ENCODE measurements at regions not wholly inside any gene's neighbourhood (a gene's known extent, or its start where the extent isn't known, plus 50 kb on each side); places are given as distances from the start of the nearest gene placed in this dataset.

DNA sequence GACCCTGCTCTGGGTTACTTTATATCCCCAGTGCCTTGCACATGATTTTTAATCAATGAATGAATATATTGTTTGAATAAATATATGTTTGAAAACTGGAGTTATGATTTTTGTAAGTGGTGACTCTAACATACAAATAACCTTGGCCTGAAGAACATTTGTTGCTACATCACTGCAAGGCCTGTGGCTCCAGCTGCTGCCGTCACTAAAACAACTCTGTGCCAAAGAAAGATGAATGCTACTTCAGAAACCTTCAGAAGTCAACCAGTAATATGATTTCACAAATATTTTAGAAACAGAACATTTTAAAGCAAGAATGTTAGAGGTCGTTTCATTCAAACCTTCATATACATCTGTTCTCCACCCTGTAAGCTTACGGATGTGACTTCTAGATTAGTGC is 60.6 kb upstream of the SEC16B start:
- ChIA-PET CTCF (no interaction called here), POLR2A (ENCODE audit: low non-redundant PET) (no interaction called here)
- DNase-seq (ENCODE audit: low spot score): no peak
- no peak overlapping the region for H3K27ac ChIP-seq
- TF ChIP-seq, protein P1, sequence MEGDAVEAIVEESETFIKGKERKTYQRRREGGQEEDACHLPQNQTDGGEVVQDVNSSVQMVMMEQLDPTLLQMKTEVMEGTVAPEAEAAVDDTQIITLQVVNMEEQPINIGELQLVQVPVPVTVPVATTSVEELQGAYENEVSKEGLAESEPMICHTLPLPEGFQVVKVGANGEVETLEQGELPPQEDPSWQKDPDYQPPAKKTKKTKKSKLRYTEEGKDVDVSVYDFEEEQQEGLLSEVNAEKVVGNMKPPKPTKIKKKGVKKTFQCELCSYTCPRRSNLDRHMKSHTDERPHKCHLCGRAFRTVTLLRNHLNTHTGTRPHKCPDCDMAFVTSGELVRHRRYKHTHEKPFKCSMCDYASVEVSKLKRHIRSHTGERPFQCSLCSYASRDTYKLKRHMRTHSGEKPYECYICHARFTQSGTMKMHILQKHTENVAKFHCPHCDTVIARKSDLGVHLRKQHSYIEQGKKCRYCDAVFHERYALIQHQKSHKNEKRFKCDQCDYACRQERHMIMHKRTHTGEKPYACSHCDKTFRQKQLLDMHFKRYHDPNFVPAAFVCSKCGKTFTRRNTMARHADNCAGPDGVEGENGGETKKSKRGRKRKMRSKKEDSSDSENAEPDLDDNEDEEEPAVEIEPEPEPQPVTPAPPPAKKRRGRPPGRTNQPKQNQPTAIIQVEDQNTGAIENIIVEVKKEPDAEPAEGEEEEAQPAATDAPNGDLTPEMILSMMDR (conservative IDR thresholded peaks at IDR 0.05; ENCODE audit: low read depth): no peak

DNA sequence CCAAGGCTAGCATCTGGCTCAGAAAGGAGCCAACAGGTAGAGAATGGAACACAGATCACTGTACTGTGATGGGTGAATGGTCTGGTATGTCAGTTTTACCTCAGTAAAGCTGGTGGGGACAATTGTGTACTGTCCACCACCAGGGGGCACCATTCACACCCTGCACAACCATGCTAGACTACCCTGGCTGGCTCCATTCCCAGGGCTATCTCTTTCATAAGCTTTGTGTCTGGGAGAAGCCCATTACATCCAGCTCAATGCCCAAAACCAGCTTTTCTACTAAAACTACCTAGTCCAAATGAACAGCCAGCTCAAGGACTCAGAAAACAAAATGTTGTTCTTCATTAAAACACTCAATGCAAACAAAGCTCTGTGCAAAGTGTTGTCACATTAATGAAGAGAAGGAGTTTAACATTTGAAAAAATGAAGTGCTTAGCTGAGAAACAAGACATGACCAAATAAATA is 62.0 kb upstream of the RASAL2 start:
- ChIA-PET CTCF (interaction anchor here (0.6 to 1.8 kb wide), 15 partner anchors 8 to 1460 kb away, joined by 3 to 12 read pairs (median 3); no protein-coding TSS in a partner anchor), POLR2A (ENCODE audit: low non-redundant PET) (no interaction called here)
- no peak overlapping the region for H3K27ac ChIP-seq
- peak; percentile 70 for DNase-seq (ENCODE audit: low spot score)
- TF ChIP-seq, protein P1 (conservative IDR thresholded peaks at IDR 0.05; ENCODE audit: low read depth): peak; percentile 61

GRCh38 chr1:178033019-178033418 is 60.9 kb upstream of the RASAL2 start:
- TF ChIP-seq, protein P1 (conservative IDR thresholded peaks at IDR 0.05; ENCODE audit: low read depth): no peak
- ChIA-PET POLR2A (ENCODE audit: low non-redundant PET) (no interaction called here), CTCF (interaction anchor here (1.2 to 1.8 kb wide), 3 partner anchors 15 to 267 kb away, joined by 3 to 12 read pairs (median 9); no protein-coding TSS in a partner anchor)
- no peak overlapping the region for H3K27ac ChIP-seq
- no peak for DNase-seq (ENCODE audit: low spot score)

DNA sequence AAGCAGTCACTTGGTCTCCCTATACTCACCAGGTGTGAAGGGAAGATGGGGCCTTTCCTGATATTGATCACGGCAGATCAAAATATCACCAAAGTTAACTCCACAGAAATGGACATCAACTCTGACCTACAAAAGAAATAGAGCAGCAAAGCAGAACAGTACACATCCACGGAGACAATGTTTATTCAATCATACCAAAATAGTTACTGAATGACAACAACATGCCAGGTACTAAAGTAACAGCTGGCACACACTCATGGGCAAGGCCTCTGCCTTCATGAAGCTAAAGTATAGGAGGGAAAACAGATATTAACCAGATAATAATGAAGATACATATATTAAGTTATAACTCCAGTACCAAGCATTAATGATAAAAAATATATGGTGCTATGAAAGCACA is 59.2 kb upstream of the RASAL2 start:
- POLR2A ChIA-PET (ENCODE audit: low non-redundant PET): no interaction called here
- TF ChIP-seq, protein P1 (conservative IDR thresholded peaks at IDR 0.05; ENCODE audit: low read depth): no peak
- DNase-seq (ENCODE audit: low spot score): no peak
- CTCF ChIA-PET: no interaction called here
- no peak overlapping the region for H3K27ac ChIP-seq

DNA sequence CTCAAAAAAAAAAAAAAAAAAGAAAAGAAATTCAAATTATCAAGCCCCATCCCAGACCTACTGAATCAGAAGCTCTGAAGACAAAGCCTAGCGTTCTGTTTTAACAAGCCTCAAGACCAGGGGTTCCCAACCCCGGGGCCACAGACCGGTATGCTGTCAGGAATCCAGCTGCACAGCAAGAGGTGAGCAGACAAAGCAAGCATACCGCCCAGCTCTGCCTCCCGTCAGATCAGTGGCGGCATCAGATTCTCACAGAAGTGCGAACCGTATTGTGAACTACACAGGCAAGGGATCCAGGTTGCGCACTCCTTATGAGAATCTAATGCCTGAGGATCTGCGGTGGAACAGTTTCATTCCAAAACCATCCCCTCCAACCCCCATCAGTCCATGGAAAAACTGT is 57.8 kb upstream of the RASAL2 start:
- TF ChIP-seq, protein P1 (conservative IDR thresholded peaks at IDR 0.05; ENCODE audit: low read depth): no peak
- ChIA-PET CTCF (interaction anchor here (0.7 kb wide), 1 partner anchor 20 kb away, joined by 4 read pairs; no protein-coding TSS in a partner anchor), POLR2A (ENCODE audit: low non-redundant PET) (no interaction called here)
- no peak overlapping the region for H3K27ac ChIP-seq
- no peak for DNase-seq (ENCODE audit: low spot score)

GRCh38 chr1:178037510-178038253 is 56.2 kb upstream of the RASAL2 start:
- peak; percentile 71 for DNase-seq (ENCODE audit: low spot score)
- CTCF ChIA-PET: interaction anchor here (0.6 kb wide), 1 partner anchor 1479 kb away, joined by 4 read pairs; no protein-coding TSS in a partner anchor
- TF ChIP-seq, protein P1 (conservative IDR thresholded peaks at IDR 0.05; ENCODE audit: low read depth): peak; percentile 44
- H3K27ac ChIP-seq: no peak overlapping the region
- POLR2A ChIA-PET (ENCODE audit: low non-redundant PET): interaction anchor here (0.6 kb wide), 1 partner anchor 515 kb away, joined by 3 read pairs; no protein-coding TSS in a partner anchor

All from RWPE1 (cell line).